Neuronal stem cell (in vitro differentiated cells): ENCODE measurements at regions not wholly inside any gene's neighbourhood (a gene's known extent, or its start where the extent isn't known, plus 50 kb on each side); places are given as distances from the start of the nearest gene placed in this dataset.

Experiments used
- DNase-seq: peaks from one replicate; pipeline ENCODE4 v3.0.0-alpha.2; 2013; ENCODE audit warnings: low spot score
- H2AFZ ChIP-seq: one replicate; pipeline ENCODE4 v1.6.1; 2013; ENCODE audit warnings: mild to moderate bottlenecking, low read length, inconsistent platforms
- H2AK5ac ChIP-seq: 2 replicates; pipeline ENCODE4 v1.6.1; 2013; ENCODE audit warnings: low read depth, mild to moderate bottlenecking, inconsistent platforms, low read length, moderate library complexity, mixed read lengths
- H2BK120ac ChIP-seq: 2 replicates; pipeline ENCODE4 v1.6.1; 2013; ENCODE audit warnings: low read depth, mild to moderate bottlenecking, inconsistent platforms, low read length, moderate library complexity, mixed read lengths
- H2BK12ac ChIP-seq: one replicate; pipeline ENCODE4 v1.6.1; 2013; ENCODE audit warnings: low read length, inconsistent platforms
- H2BK15ac ChIP-seq: 2 replicates; pipeline ENCODE4 v1.6.1; 2013; ENCODE audit warnings: mild to moderate bottlenecking, low read length, inconsistent platforms, mixed read lengths
- H2BK5ac ChIP-seq: one replicate; pipeline ENCODE4 v1.6.1; 2013; ENCODE audit warnings: inconsistent platforms, mild to moderate bottlenecking, low read length, moderate library complexity
- H3K14ac ChIP-seq: one replicate; pipeline ENCODE4 v1.6.1; 2013; ENCODE audit warnings: low read length, inconsistent platforms
- H3K18ac ChIP-seq: 2 replicates; pipeline ENCODE4 v1.6.1; 2013; ENCODE audit warnings: low read length, inconsistent platforms
- H3K23ac ChIP-seq: 2 replicates; pipeline ENCODE4 v1.6.1; 2013; ENCODE audit warnings: low read depth, mild to moderate bottlenecking, mixed read lengths, low read length, inconsistent platforms; ENCODE audit not compliant: poor library complexity
- H3K27ac ChIP-seq: replicated peaks from 3 replicates; pipeline ENCODE4 v1.5.1; 2013; ENCODE audit warnings: low read length, inconsistent platforms
- H3K27me3 ChIP-seq, 3 experiments: 2 replicates each; pipeline ENCODE4 v1.6.1; 2013; ENCODE audit warnings: low read length in 3 of 3, mild to moderate bottlenecking in 2 of 3, inconsistent platforms in 1 of 3, low read depth in 1 of 3, mixed read lengths in 1 of 3, moderate library complexity in 1 of 3; ENCODE audit not compliant: control insufficient read depth in 3 of 3, insufficient read depth in 3 of 3
- H3K36me3 ChIP-seq, 2 donors: replicated peaks in 1 of 2; 2 replicates each; pipeline ENCODE4 v1.6.1; 2013; ENCODE audit warnings: low read length in 2 of 2; ENCODE audit not compliant: control insufficient read depth in 2 of 2, insufficient read depth in 2 of 2
- H3K4ac ChIP-seq: 2 replicates; pipeline ENCODE4 v1.6.1; 2013; ENCODE audit warnings: inconsistent platforms, mild to moderate bottlenecking, low read length, moderate library complexity
- H3K4me1 ChIP-seq, 2 donors: 1 replicate in 1 of 2; 2 replicates in 1 of 2; pipeline ENCODE4 v1.6.1; 2013; ENCODE audit warnings: low read length in 2 of 2, low read depth in 1 of 2; ENCODE audit not compliant: control insufficient read depth in 2 of 2, insufficient read depth in 1 of 2
- H3K4me2 ChIP-seq: one replicate; pipeline ENCODE4 v1.6.1; 2013; ENCODE audit warnings: mild to moderate bottlenecking, low read length, inconsistent platforms; ENCODE audit not compliant: insufficient read depth, poor library complexity, severe bottlenecking
- H3K4me3 ChIP-seq, 2 donors: 2 replicates each; pipeline ENCODE4 v1.5.1; 2013; ENCODE audit warnings: low read length in 2 of 2, mild to moderate bottlenecking in 2 of 2, inconsistent platforms in 1 of 2, moderate library complexity in 1 of 2
- H3K79me1 ChIP-seq: one replicate; pipeline ENCODE4 v1.6.1; 2013; ENCODE audit warnings: low read depth, mild to moderate bottlenecking, inconsistent platforms, low read length, moderate library complexity
- H3K9ac ChIP-seq: one replicate; pipeline ENCODE4 v1.6.1; 2013; ENCODE audit warnings: mild to moderate bottlenecking, low read depth, low read length, inconsistent platforms; ENCODE audit not compliant: poor library complexity
- H3K9me3 ChIP-seq, 2 donors: replicated peaks in 1 of 2; 2 replicates each; pipeline versions ENCODE3 to v1.6.1; 2013; ENCODE audit warnings: low read length in 2 of 2, mild to moderate bottlenecking in 2 of 2, inconsistent platforms in 1 of 2, low read depth in 1 of 2, mixed read lengths in 1 of 2, moderate library complexity in 1 of 2; ENCODE audit not compliant: control insufficient read depth in 2 of 2, insufficient read depth in 1 of 2
- H4K8ac ChIP-seq: one replicate; pipeline ENCODE4 v1.6.1; 2013; ENCODE audit warnings: low read depth, mild to moderate bottlenecking, inconsistent platforms, low read length, moderate library complexity
- H4K91ac ChIP-seq: one replicate; pipeline ENCODE4 v1.6.1; 2013; ENCODE audit warnings: low read length, low read depth, mild to moderate bottlenecking, inconsistent platforms; ENCODE audit not compliant: poor library complexity
- WGBS, 2 donors: extraction: QIAGEN DNeasy Blood & Tissue Kit; methylation state at CpG; one replicate each; pipeline ENCODE4 v1.1.7; 2013; ENCODE audit warnings: missing lambda C conversion rate in 2 of 2, mixed read lengths in 1 of 2; ENCODE audit not compliant: insufficient read length in 2 of 2, insufficient replicate concordance in 1 of 2; ENCODE audit errors: extremely low coverage in 2 of 2; 5-methylcytosine and 5-hydroxymethylcytosine counted together

GRCh38 chr20:22985239-22985778 is 49.8 kb upstream of the SSTR4 start:
- H2BK5ac ChIP-seq: no peak overlapping the region

More at GRCh38 chr20:22985239-22985778, 49.8 kb upstream of the SSTR4 start:
- Histone ChIP-seq H3K14ac (no peak overlapping the region), H3K9me3 (no peaks in the 10 kb centered on the region), H2AFZ (no peak overlapping the region), H4K91ac (no peak overlapping the region), H2BK12ac (no peak overlapping the region), H2BK120ac (no peak overlapping the region), H4K8ac (no peak overlapping the region), H3K4me3 (no peak overlapping the region), H2AK5ac (no peak overlapping the region), H3K36me3 (no peaks in the 10 kb centered on the region), H3K27ac (no peak overlapping the region), H3K27me3 (no peaks in the 10 kb centered on the region), H3K9ac (no peak overlapping the region), H3K4ac (no peak overlapping the region), H3K4me2 (no peak overlapping the region), H3K79me1 (no peaks in the 10 kb centered on the region), H2BK15ac (no peak overlapping the region), H3K18ac (no peak overlapping the region), H3K4me1 (peaks cover 0 to 2% of the 10 kb centered on the region in 2 donors), H3K23ac (no peak overlapping the region)
- no peak for DNase-seq
- WGBS, 2 donors: no CpG with 5 or more reads among the region's 5 CpGs
